Gastrocnemius medialis (tissue), 4 donors: ENCODE measurements at regions not wholly inside any gene's neighbourhood (a gene's known extent, or its start where the extent isn't known, plus 50 kb on each side); places are given as distances from the start of the nearest gene placed in this dataset.

Source experiments
- ATAC-seq, 2 donors: fragments of 150-250 bp; one replicate each; pipeline ENCODE4 v1.9.1; 2016
- DNase-seq, 2 donors: peaks; one replicate each; pipeline ENCODE4 v3.0.0-alpha.2; 2019
- H3K27ac ChIP-seq, 4 donors: fragments of 200-600 bp; sonication (generic); 1 replicate in 1 of 4; 2 replicates in 3 of 4; pipeline ENCODE4 v1.5.1; 2016 to 2018; ENCODE audit warnings: mild to moderate bottlenecking in 2 of 4, moderate library complexity in 1 of 4
- H3K27me3 ChIP-seq, 3 donors: fragments of 200-600 bp; sonication (generic) in 2 of 3; 1 replicate in 1 of 3; 2 replicates in 2 of 3; pipeline versions ENCODE4 v1.5.1 to v1.6.0; 2016 to 2019; ENCODE audit warnings: mild to moderate bottlenecking in 1 of 3, moderate library complexity in 1 of 3
- H3K36me3 ChIP-seq, 2 donors: fragments of 200-600 bp; sonication (generic) in 1 of 2; one replicate each; pipeline ENCODE4 v1.5.1; 2017 to 2018
- H3K4me1 ChIP-seq, 2 donors: fragments of 200-600 bp; sonication (generic) in 1 of 2; one replicate each; pipeline ENCODE4 v1.5.1; 2016 to 2017; ENCODE audit warnings: mild to moderate bottlenecking in 2 of 2
- H3K4me3 ChIP-seq, 4 donors: fragments of 200-600 bp; sonication (generic) in 3 of 4; 1 replicate in 1 of 4; 2 replicates in 3 of 4; pipeline ENCODE4 v1.5.1; 2016 to 2019; ENCODE audit warnings: mild to moderate bottlenecking in 2 of 4
- H3K9me3 ChIP-seq, 3 donors: fragments of 200-600 bp; sonication (generic) in 2 of 3; 1 replicate in 1 of 3; 2 replicates in 2 of 3; pipeline ENCODE4 v1.5.1; 2016 to 2019
- POLR2A ChIP-seq, 2 donors: fragments of 450-650 bp; IDR thresholded peaks; one replicate each; pipeline ENCODE4 v1.6.1; 2017; ENCODE audit warnings: antibody characterized with exemption in 2 of 2, mild to moderate bottlenecking in 2 of 2, moderate library complexity in 2 of 2
- in situ Hi-C, 4 donors: fragments of 200-750 bp; cut with MboI; loops; one replicate each; pipeline versions ENCODE4 v1.15.0 to v1.8.0; 2017; ENCODE audit warnings: low sequenced_read_pairs in 4 of 4
- intact Hi-C: fragments of 100-400 bp; cut with DNase I; formaldehyde crosslinking; loops from one replicate; pipeline ENCODE4 v1.15.1; 2023; ENCODE audit warnings: low total_unique reads
- TF ChIP-seq, protein P1 (sequence below), 5 experiments: fragments of 450-650 bp in 3 of 5; fragments of 200-600 bp in 2 of 5; sonication (generic) in 2 of 5; IDR thresholded peaks in 4 of 5; conservative IDR thresholded peaks in 1 of 5; 1 replicate in 4 of 5; 2 replicates in 1 of 5; pipeline ENCODE4 v1.5.1; 2016 to 2019; ENCODE audit warnings: antibody characterized with exemption in 5 of 5, mild to moderate bottlenecking in 3 of 5, moderate library complexity in 3 of 5

DNA sequence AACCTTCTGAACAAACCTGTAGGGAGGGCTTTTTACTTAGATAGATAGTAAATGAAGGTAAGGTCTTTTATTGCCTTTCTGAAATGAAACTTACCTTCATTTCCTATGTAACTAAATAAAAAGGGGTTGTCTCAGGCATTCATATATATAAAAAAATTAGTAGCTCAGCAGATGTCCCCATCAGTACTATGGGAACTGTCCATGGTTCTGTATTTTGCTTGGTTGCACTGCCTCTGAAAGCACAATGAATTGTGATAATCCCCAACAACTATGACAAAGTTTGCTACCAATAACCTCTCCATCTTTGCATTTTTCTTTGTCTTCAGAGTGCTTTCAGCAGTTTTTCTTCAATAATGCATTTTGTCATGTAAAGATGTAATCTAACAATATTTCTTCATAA is 222.4 kb downstream of the SLIT2 start:
- H3K4me1 ChIP-seq, result no peaks in the 10 kb centered on the region
- no peak for TF ChIP-seq POLR2A (IDR thresholded peaks at IDR 0.05)
- TF ChIP-seq, protein P1, sequence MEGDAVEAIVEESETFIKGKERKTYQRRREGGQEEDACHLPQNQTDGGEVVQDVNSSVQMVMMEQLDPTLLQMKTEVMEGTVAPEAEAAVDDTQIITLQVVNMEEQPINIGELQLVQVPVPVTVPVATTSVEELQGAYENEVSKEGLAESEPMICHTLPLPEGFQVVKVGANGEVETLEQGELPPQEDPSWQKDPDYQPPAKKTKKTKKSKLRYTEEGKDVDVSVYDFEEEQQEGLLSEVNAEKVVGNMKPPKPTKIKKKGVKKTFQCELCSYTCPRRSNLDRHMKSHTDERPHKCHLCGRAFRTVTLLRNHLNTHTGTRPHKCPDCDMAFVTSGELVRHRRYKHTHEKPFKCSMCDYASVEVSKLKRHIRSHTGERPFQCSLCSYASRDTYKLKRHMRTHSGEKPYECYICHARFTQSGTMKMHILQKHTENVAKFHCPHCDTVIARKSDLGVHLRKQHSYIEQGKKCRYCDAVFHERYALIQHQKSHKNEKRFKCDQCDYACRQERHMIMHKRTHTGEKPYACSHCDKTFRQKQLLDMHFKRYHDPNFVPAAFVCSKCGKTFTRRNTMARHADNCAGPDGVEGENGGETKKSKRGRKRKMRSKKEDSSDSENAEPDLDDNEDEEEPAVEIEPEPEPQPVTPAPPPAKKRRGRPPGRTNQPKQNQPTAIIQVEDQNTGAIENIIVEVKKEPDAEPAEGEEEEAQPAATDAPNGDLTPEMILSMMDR (IDR thresholded peaks at IDR 0.05 in 4 of 5, conservative IDR thresholded peaks at IDR 0.05 in 1 of 5), result no peak
- in situ Hi-C loops, result no loop called here
- H3K4me3 ChIP-seq, result no peak overlapping the region
- no peak overlapping the region for H3K27ac ChIP-seq
- H3K36me3 ChIP-seq, result no peaks in the 10 kb centered on the region
- intact Hi-C loops, result no loop called here
- no peaks in the 10 kb centered on the region for H3K9me3 ChIP-seq
- no peak for ATAC-seq
- H3K27me3 ChIP-seq, result no peaks in the 10 kb centered on the region
- DNase-seq, result no peak

DNA sequence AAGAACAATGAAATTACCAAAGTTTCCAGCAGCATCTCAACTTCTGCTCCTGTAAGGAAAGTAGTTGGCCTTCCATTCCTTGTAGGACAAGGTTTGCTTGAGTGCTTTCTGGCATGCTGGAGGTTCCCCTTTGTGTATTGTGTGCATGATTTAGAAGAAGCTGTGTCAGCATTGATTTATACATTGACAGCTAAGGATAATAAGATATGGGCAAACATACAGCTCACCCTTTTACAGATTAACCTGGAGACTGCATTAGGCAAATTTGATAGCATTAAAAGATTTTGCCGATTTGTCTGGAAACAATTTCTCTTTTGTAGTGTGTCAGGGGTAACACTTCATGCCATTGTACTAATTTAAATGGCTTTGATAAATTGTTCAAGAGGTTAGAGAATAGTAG is 221.8 kb upstream of the PACRGL start:
- H3K9me3 ChIP-seq, result no peaks in the 10 kb centered on the region
- in situ Hi-C loops (no loop called here), intact Hi-C loops (no loop called here)
- no peak overlapping the region for H3K4me3 ChIP-seq
- no peak overlapping the region for H3K27ac ChIP-seq
- ATAC-seq, result no peak
- TF ChIP-seq, protein P1 (IDR thresholded peaks at IDR 0.05 in 4 of 5, conservative IDR thresholded peaks at IDR 0.05 in 1 of 5), result no peak
- TF ChIP-seq POLR2A (IDR thresholded peaks at IDR 0.05), result no peak
- H3K36me3 ChIP-seq, result no peaks in the 10 kb centered on the region
- H3K4me1 ChIP-seq, result no peaks in the 10 kb centered on the region
- H3K27me3 ChIP-seq, result no peaks in the 10 kb centered on the region
- DNase-seq, result no peak

DNA sequence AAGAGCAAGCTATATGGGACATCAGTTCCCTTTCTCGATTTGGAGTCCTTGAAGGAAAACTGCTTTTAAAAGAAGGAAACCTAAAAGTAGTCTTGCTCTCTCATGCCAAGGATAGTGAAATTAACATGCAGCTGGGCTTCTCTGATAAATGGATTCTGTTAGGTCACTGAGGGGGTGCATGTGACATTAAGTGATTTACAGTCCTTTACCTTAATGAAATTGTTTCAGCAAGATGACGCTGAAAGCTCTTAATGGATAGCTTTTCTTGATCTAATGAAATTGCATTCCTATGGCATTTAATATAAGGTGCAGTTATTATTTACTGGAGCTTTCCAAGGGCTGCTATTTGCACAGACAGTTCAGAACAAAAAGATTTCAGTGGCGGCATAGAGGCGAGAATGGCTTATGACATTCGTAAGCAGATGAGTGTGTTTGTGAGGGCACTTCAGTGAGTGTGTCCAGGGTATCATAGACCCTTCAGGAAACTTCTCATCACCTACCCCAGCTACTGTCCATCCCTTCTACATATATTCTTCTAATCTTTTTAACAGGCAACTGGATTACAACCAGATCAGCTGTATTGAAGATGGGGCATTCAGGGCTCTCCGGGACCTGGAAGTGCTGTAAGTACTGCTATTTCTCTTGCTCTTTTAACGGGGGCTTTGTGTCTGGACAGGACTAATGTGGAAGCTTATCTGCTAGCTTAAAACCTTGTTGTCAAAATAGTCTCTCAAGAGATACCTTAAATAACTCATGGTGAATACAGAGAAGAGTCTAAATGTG is 219.9 kb upstream of the PACRGL start:
- no peaks in the 10 kb centered on the region for H3K9me3 ChIP-seq
- H3K4me1 ChIP-seq, result no peaks in the 10 kb centered on the region
- no peak overlapping the region for H3K27ac ChIP-seq
- no peak for TF ChIP-seq POLR2A (IDR thresholded peaks at IDR 0.05)
- TF ChIP-seq, protein P1 (IDR thresholded peaks at IDR 0.05 in 4 of 5, conservative IDR thresholded peaks at IDR 0.05 in 1 of 5), result no peak
- intact Hi-C loops (no loop called here), in situ Hi-C loops (no loop called here)
- H3K4me3 ChIP-seq, result no peak overlapping the region
- no peaks in the 10 kb centered on the region for H3K27me3 ChIP-seq
- ATAC-seq (no peak), DNase-seq (no peak)
- no peaks in the 10 kb centered on the region for H3K36me3 ChIP-seq

DNA sequence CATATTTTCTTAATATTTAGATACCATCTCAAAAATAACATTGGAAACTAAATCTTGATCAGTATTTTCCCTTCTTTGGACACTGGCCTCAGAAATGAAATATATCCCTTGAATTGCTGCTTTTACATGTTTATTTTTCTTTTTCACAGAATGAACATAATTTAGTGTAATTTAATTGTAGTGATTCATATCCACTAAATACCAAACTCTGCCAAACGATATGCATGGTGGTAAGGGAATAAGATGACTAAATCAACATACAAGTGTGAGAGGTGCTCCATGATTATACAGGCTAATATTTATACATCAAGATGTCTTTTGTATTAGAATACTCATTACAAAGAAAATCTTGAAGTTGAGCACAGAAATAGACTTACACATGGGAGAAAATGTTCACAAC is 216.8 kb upstream of the PACRGL start:
- no peak overlapping the region for H3K27ac ChIP-seq
- no peaks in the 10 kb centered on the region for H3K9me3 ChIP-seq
- ATAC-seq (no peak), DNase-seq (no peak)
- in situ Hi-C loops, result no loop called here
- H3K27me3 ChIP-seq, result no peaks in the 10 kb centered on the region
- intact Hi-C loops, result no loop called here
- no peaks in the 10 kb centered on the region for H3K36me3 ChIP-seq
- H3K4me1 ChIP-seq, result no peaks in the 10 kb centered on the region
- H3K4me3 ChIP-seq, result no peak overlapping the region
- TF ChIP-seq, protein P1 (IDR thresholded peaks at IDR 0.05 in 4 of 5, conservative IDR thresholded peaks at IDR 0.05 in 1 of 5), result no peak
- TF ChIP-seq POLR2A (IDR thresholded peaks at IDR 0.05), result no peak

DNA sequence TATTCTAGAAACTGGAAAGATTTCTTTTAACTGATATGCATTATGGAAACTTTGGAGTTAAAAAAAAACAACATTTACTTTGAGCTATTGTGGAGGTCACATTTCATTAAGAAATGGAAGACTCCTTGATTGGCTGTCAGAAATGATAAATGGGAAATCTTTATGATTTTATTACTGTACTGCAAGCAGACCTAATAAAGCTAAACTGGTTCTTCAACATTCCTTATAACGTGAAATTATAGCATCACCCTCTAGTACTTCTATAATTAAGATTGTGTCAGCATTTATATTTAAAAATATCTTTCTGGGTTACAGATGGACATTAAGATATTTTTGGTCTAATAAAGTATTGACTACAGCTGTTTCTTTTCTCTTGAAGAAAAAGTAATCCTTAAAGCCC is 213.8 kb upstream of the PACRGL start:
- H3K9me3 ChIP-seq, result no peaks in the 10 kb centered on the region
- in situ Hi-C loops, result no loop called here
- H3K4me1 ChIP-seq, result no peaks in the 10 kb centered on the region
- DNase-seq (no peak), ATAC-seq (no peak)
- no peaks in the 10 kb centered on the region for H3K36me3 ChIP-seq
- intact Hi-C loops, result no loop called here
- H3K4me3 ChIP-seq, result no peak overlapping the region
- no peaks in the 10 kb centered on the region for H3K27me3 ChIP-seq
- no peak overlapping the region for H3K27ac ChIP-seq
- TF ChIP-seq, protein P1 (IDR thresholded peaks at IDR 0.05 in 4 of 5, conservative IDR thresholded peaks at IDR 0.05 in 1 of 5), result no peak
- TF ChIP-seq POLR2A (IDR thresholded peaks at IDR 0.05), result no peak
